Astrocyte (in vitro differentiated cells and primary cell): ENCODE measurements at regions not wholly inside any gene's neighbourhood (a gene's known extent, or its start where the extent isn't known, plus 50 kb on each side); places are given as distances from the start of the nearest gene placed in this dataset.

Source experiments
- DNase-seq: peaks from one replicate; pipeline ENCODE4 v3.0.0-alpha.2; 2010; ENCODE audit warnings: low read depth
- FAIRE-seq: peaks from 2 replicates; lab custom pipeline; 2011; peaks lifted over from hg19 to GRCh38; lab: Jason Lieb, UNC
- H2AFZ ChIP-seq: 2 replicates; pipeline ENCODE4 v1.6.0; 2012; ENCODE audit warnings: low read depth, low read length, inconsistent platforms
- H3K27ac ChIP-seq: 2 replicates; pipeline ENCODE4 v1.5.1; 2011; ENCODE audit warnings: low read depth, low read length, inconsistent platforms
- H3K27me3 ChIP-seq: 2 replicates; pipeline ENCODE4 v1.6.0; 2011; ENCODE audit warnings: low read length, inconsistent platforms; ENCODE audit not compliant: insufficient read depth
- H3K36me3 ChIP-seq: 2 replicates; pipeline ENCODE4 v1.5.1; 2011; ENCODE audit warnings: low read length, inconsistent platforms; ENCODE audit not compliant: insufficient read depth
- H3K4me1 ChIP-seq: 2 replicates; pipeline ENCODE4 v1.5.1; 2011; ENCODE audit warnings: low read length, inconsistent platforms; ENCODE audit not compliant: insufficient read depth
- H3K4me2 ChIP-seq: 2 replicates; pipeline ENCODE4 v1.6.0; 2012; ENCODE audit warnings: low read length, inconsistent platforms
- H3K4me3 ChIP-seq: 2 replicates; pipeline ENCODE4 v1.5.1; 2011; ENCODE audit warnings: low read depth, mild to moderate bottlenecking, low read length, inconsistent platforms; ENCODE audit not compliant: insufficient read depth
- H3K79me2 ChIP-seq: 2 replicates; pipeline ENCODE4 v1.6.0; 2012; ENCODE audit warnings: mild to moderate bottlenecking, low read length, inconsistent platforms; ENCODE audit not compliant: insufficient read depth
- H3K9ac ChIP-seq: 2 replicates; pipeline ENCODE4 v1.6.0; 2012; ENCODE audit warnings: mild to moderate bottlenecking, low read length, inconsistent platforms
- H3K9me3 ChIP-seq: 2 replicates; pipeline ENCODE4 v1.5.1; 2012; ENCODE audit warnings: low read depth, mild to moderate bottlenecking, low read length, inconsistent platforms; ENCODE audit not compliant: insufficient read depth
- H4K20me1 ChIP-seq: 2 replicates; pipeline ENCODE4 v1.6.0; 2012; ENCODE audit warnings: low read length, inconsistent platforms; ENCODE audit not compliant: insufficient read depth
- H3K27ac Mint-ChIP-seq: one replicate; pipeline ENCODE4 v1.8.0; 2021; ENCODE audit warnings: mild to moderate bottlenecking, mixed read lengths; ENCODE audit not compliant: unreplicated experiment
- H3K27me3 Mint-ChIP-seq: one replicate; pipeline ENCODE4 v1.8.0; 2021; ENCODE audit warnings: low read depth, mixed read lengths; ENCODE audit not compliant: unreplicated experiment
- H3K36me3 Mint-ChIP-seq: one replicate; pipeline ENCODE4 v1.8.0; 2021; ENCODE audit warnings: low read depth, mixed read lengths; ENCODE audit not compliant: unreplicated experiment
- H3K4me1 Mint-ChIP-seq: one replicate; pipeline ENCODE4 v1.8.0; 2021; ENCODE audit warnings: low read depth, mixed read lengths; ENCODE audit not compliant: unreplicated experiment
- H3K4me3 Mint-ChIP-seq: one replicate; pipeline ENCODE4 v1.8.0; 2021; ENCODE audit warnings: mild to moderate bottlenecking, moderate library complexity, mixed read lengths; ENCODE audit not compliant: unreplicated experiment
- H3K9me3 Mint-ChIP-seq: one replicate; pipeline ENCODE4 v1.8.0; 2021; ENCODE audit warnings: mild to moderate bottlenecking, mixed read lengths; ENCODE audit not compliant: unreplicated experiment
- CTCF ChIP-seq: IDR thresholded peaks from 2 replicates; pipeline ENCODE4 v1.5.1; 2011; ENCODE audit warnings: low read depth, mild to moderate bottlenecking, inconsistent platforms, low read length, moderate library complexity; ENCODE audit not compliant: insufficient read depth
- EZH2 ChIP-seq: IDR thresholded peaks from 2 replicates; pipeline ENCODE4 v1.6.1; 2012; ENCODE audit warnings: mild to moderate bottlenecking, low read length, inconsistent platforms; ENCODE audit not compliant: insufficient read depth

DNA sequence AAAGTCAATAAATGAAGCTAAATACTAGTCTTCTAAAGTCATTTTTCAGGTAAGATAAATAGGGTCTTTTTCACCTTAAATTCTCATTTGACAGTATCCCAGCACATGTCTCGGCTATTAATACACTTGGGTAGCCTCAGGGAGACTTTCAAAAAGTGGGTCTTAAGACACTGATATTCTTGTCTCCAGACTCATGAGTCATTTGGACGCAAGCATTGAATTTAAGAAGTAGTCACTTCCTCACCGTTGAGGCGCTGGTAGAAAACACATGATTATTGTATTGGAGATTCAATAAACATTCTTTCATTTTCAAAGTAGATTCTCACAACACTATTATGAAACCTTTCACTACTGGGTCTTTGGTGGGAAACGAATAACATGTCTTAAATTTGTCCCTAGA lies 108.9 kb upstream of the SP8 start:
- no peaks in the 10 kb centered on the region for H3K79me2 ChIP-seq
- H3K9ac ChIP-seq: no peak overlapping the region
- no peak overlapping the region for H3K4me3 Mint-ChIP-seq
- H3K36me3 Mint-ChIP-seq: no peaks in the 10 kb centered on the region
- DNase-seq (no peak), FAIRE-seq (no peak)
- TF ChIP-seq CTCF (no peak), EZH2 (no peak)
- H3K4me1 Mint-ChIP-seq: peaks cover 6% of the 10 kb centered on the region
- H3K27me3 Mint-ChIP-seq: no peaks in the 10 kb centered on the region
- H3K36me3 ChIP-seq: no peaks in the 10 kb centered on the region
- H4K20me1 ChIP-seq: no peaks in the 10 kb centered on the region
- H2AFZ ChIP-seq: no peak overlapping the region
- H3K27me3 ChIP-seq: no peaks in the 10 kb centered on the region
- H3K9me3 Mint-ChIP-seq: no peaks in the 10 kb centered on the region
- H3K9me3 ChIP-seq: no peaks in the 10 kb centered on the region
- no peaks in the 10 kb centered on the region for H3K4me1 ChIP-seq
- no peak overlapping the region for H3K4me2 ChIP-seq
- H3K27ac Mint-ChIP-seq: no peak overlapping the region
- no peak overlapping the region for H3K4me3 ChIP-seq
- H3K27ac ChIP-seq: no peak overlapping the region

DNA sequence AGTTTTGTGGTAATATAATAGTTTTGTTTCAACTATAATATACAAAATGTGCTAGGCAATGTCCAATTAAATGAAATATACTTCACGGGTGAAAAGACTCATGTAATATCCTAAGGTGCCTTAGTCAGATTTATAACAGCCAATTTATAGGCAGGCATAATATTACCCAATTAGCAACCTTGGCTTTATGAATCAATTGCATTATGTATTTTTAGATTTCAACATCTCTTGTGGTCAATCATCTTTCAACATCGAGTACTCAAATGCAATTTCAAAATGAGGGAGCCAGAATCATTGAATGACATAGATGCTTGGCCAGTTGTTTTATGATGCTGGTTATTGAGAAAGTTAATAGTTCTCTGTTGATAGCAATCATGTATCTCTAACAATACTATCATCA lies 110.3 kb upstream of the SP8 start:
- FAIRE-seq: no peak
- Histone ChIP-seq H3K4me1 (no peaks in the 10 kb centered on the region), H3K27me3 (no peaks in the 10 kb centered on the region), H2AFZ (no peak overlapping the region), H3K36me3 (no peaks in the 10 kb centered on the region), H3K9ac (no peak overlapping the region), H4K20me1 (no peaks in the 10 kb centered on the region), H3K27ac (no peak overlapping the region), H3K4me2 (no peak overlapping the region), H3K4me3 (no peak overlapping the region), H3K79me2 (no peaks in the 10 kb centered on the region), H3K9me3 (peaks cover 3% of the 10 kb centered on the region)
- Mint-ChIP-seq H3K4me3 (no peak overlapping the region), H3K4me1 (peaks cover 6% of the 10 kb centered on the region), H3K27me3 (no peaks in the 10 kb centered on the region), H3K36me3 (no peaks in the 10 kb centered on the region), H3K27ac (no peak overlapping the region), H3K9me3 (no peaks in the 10 kb centered on the region)
- DNase-seq: no peak
- TF ChIP-seq CTCF (no peak), EZH2 (no peak)

- no peaks in the 10 kb centered on the region for H3K27me3 ChIP-seq
- H3K79me2 ChIP-seq: no peaks in the 10 kb centered on the region
- no peak for TF ChIP-seq EZH2
- no peak for TF ChIP-seq CTCF
- no peak overlapping the region for H3K9ac ChIP-seq
- H3K9me3 ChIP-seq: no peaks in the 10 kb centered on the region
- H3K27ac Mint-ChIP-seq: no peak overlapping the region
- no peak overlapping the region for H2AFZ ChIP-seq
- no peaks in the 10 kb centered on the region for H3K9me3 Mint-ChIP-seq
- FAIRE-seq (no peak), DNase-seq (no peak)
- no peaks in the 10 kb centered on the region for H3K27me3 Mint-ChIP-seq
- H3K36me3 Mint-ChIP-seq: no peaks in the 10 kb centered on the region
- no peak overlapping the region for H3K4me3 ChIP-seq
- no peak overlapping the region for H3K27ac ChIP-seq
- no peaks in the 10 kb centered on the region for H3K4me1 Mint-ChIP-seq
- H3K4me2 ChIP-seq: no peak overlapping the region
- no peak overlapping the region for H3K4me3 Mint-ChIP-seq
- H3K4me1 ChIP-seq: no peaks in the 10 kb centered on the region
- H3K36me3 ChIP-seq: no peaks in the 10 kb centered on the region
- H4K20me1 ChIP-seq: no peaks in the 10 kb centered on the region
These were observed 120.2 kb upstream of the SP8 start for GRCh38 chr7:20906801-20907453.
